ENCODE measurements at regions not wholly inside any gene's neighbourhood (a gene's known extent, or its start where the extent isn't known, plus 50 kb on each side); places are given as distances from the start of the nearest gene placed in this dataset.
A peak's percentile ranks its signal among the peaks of the same experiment; 100 is the strongest.

DNA sequence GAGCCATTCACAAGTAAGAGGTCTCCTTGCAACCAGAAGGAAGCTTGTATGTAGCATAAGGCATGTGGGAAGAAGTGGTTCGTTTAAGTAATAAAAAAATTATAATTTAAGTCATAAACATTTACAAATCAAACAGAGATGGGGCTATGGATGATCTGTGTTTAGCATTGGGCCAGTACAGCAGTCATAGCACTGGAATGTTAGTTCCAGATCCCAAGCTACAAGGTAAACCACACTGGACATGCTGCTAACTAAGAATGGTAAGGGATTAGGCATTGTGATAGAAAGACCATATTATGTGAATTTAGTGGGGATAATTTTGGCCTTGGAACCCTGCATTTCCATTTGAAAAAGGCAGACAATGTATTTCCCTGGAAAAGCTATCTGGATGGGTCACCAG is 170.4 kb upstream of the KCNN2 start:
- intact Hi-C loops (cut with micrococcal nuclease) = no loop called here
- no peaks in the 10 kb centered on the region for H3K9me3 Mint-ChIP-seq (ENCODE audit: unreplicated experiment)
- CTCF ChIA-PET = interaction anchor here (0.7 kb wide), 2 partner anchors 11 to 66 kb away, joined by 3 read pairs; no protein-coding TSS in a partner anchor
- TF ChIP-seq, protein P1, sequence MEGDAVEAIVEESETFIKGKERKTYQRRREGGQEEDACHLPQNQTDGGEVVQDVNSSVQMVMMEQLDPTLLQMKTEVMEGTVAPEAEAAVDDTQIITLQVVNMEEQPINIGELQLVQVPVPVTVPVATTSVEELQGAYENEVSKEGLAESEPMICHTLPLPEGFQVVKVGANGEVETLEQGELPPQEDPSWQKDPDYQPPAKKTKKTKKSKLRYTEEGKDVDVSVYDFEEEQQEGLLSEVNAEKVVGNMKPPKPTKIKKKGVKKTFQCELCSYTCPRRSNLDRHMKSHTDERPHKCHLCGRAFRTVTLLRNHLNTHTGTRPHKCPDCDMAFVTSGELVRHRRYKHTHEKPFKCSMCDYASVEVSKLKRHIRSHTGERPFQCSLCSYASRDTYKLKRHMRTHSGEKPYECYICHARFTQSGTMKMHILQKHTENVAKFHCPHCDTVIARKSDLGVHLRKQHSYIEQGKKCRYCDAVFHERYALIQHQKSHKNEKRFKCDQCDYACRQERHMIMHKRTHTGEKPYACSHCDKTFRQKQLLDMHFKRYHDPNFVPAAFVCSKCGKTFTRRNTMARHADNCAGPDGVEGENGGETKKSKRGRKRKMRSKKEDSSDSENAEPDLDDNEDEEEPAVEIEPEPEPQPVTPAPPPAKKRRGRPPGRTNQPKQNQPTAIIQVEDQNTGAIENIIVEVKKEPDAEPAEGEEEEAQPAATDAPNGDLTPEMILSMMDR (IDR thresholded peaks at IDR 0.05; ENCODE audit: unreplicated experiment) = no peak
- no peak overlapping the region for H3K27ac Mint-ChIP-seq (ENCODE audit: low read depth, unreplicated experiment)
- no peak for DNase-seq (ENCODE audit: unreplicated experiment)
- BruUV-seq (replicated peaks) = no TSS peak
- no peaks in the 10 kb centered on the region for H3K27me3 Mint-ChIP-seq (ENCODE audit: insufficient read depth, unreplicated experiment)
- no peaks in the 10 kb centered on the region for H3K36me3 Mint-ChIP-seq (ENCODE audit: insufficient read depth, unreplicated experiment)
- POLR2A ChIA-PET = no interaction called here
- peaks cover 6% of the 10 kb centered on the region for H3K4me1 Mint-ChIP-seq (ENCODE audit: insufficient read depth, unreplicated experiment)
- no peak overlapping the region for H3K4me3 Mint-ChIP-seq (ENCODE audit: unreplicated experiment)

DNA sequence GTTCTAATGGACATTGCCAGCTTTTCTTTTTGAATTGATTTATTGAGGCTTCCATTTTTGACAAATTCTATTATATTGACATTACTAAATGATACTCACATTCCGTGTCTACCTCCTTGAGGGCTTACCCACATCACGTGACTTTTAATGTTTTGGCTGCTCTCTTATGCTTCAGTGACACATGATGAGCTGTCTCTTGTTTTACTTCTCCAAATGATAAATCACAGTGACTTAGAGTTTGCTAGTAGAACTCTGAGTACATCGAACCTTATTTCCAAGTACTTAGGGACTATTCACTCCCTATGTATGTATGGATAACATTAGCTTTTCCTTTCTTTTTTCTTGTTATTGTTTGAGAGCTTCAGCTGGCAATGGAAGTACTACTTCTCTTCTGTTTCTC is 169.8 kb upstream of the KCNN2 start:
- TF ChIP-seq, protein P1 (IDR thresholded peaks at IDR 0.05; ENCODE audit: unreplicated experiment) = no peak
- intact Hi-C loops (cut with micrococcal nuclease) = no loop called here
- no TSS peak for BruUV-seq (replicated peaks)
- CTCF ChIA-PET = interaction anchor here (0.6 to 0.7 kb wide), 2 partner anchors 14 to 119 kb away, joined by 3 read pairs; no protein-coding TSS in a partner anchor
- Mint-ChIP-seq H3K4me3 (ENCODE audit: unreplicated experiment) (no peak overlapping the region), H3K36me3 (ENCODE audit: insufficient read depth, unreplicated experiment) (no peaks in the 10 kb centered on the region), H3K27ac (ENCODE audit: low read depth, unreplicated experiment) (no peak overlapping the region), H3K27me3 (ENCODE audit: insufficient read depth, unreplicated experiment) (no peaks in the 10 kb centered on the region), H3K9me3 (ENCODE audit: unreplicated experiment) (no peaks in the 10 kb centered on the region), H3K4me1 (ENCODE audit: insufficient read depth, unreplicated experiment) (peaks cover 6% of the 10 kb centered on the region)
- POLR2A ChIA-PET = no interaction called here
- DNase-seq (ENCODE audit: unreplicated experiment) = peak; percentile 47

DNA sequence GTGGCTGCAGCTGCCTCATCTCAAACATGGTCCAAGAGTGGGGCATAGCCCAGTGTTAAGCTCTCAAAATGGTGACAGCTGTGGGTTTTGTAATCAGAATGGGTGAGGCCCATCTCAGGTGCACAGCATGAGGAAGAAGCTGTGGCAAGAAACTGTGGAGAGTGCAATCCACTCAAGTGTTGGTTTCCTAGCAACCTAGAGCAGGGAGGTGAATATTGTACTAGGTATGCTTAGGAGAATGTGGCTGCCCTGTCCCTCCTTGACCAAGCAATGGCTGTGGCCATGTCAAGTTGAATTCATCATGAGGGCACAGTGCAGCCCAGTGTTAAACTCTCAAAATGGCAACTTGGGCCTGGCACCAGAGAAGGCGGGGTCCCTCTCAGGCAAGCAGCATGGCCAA is 160.5 kb upstream of the KCNN2 start:
- TF ChIP-seq, protein P1 (IDR thresholded peaks at IDR 0.05; ENCODE audit: unreplicated experiment) = no peak
- BruUV-seq (replicated peaks) = no TSS peak
- H3K4me1 Mint-ChIP-seq (ENCODE audit: insufficient read depth, unreplicated experiment) = no peaks in the 10 kb centered on the region
- ChIA-PET CTCF (no interaction called here), POLR2A (no interaction called here)
- no peak overlapping the region for H3K27ac Mint-ChIP-seq (ENCODE audit: low read depth, unreplicated experiment)
- intact Hi-C loops (cut with micrococcal nuclease) = no loop called here
- H3K4me3 Mint-ChIP-seq (ENCODE audit: unreplicated experiment) = no peak overlapping the region
- H3K9me3 Mint-ChIP-seq (ENCODE audit: unreplicated experiment) = no peaks in the 10 kb centered on the region
- no peaks in the 10 kb centered on the region for H3K36me3 Mint-ChIP-seq (ENCODE audit: insufficient read depth, unreplicated experiment)
- DNase-seq (ENCODE audit: unreplicated experiment) = no peak
- peaks cover 6% of the 10 kb centered on the region for H3K27me3 Mint-ChIP-seq (ENCODE audit: insufficient read depth, unreplicated experiment)

DNA sequence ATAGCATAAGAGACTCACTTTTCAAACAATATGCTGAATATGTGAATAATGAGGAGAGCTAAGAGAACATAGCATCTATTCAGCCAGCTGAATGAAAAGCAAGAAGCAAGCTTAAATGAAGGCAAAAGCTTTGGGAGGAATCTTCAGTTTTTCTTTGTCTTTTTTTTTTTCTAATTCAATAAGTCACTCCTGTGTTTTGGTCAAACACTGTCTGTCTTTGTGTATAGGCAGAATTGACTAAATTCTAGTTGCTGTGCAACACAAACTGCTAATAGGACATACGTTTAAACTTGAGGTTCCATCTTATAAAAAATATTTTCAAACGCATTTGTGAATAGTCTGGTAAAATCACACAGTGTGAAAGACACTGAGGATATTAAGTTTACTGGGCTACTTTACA is 156.9 kb upstream of the KCNN2 start:
- intact Hi-C loops (cut with micrococcal nuclease) = no loop called here
- no peaks in the 10 kb centered on the region for H3K4me1 Mint-ChIP-seq (ENCODE audit: insufficient read depth, unreplicated experiment)
- TF ChIP-seq, protein P1 (IDR thresholded peaks at IDR 0.05; ENCODE audit: unreplicated experiment) = no peak
- ChIA-PET CTCF (no interaction called here), POLR2A (interaction anchor here (0.7 kb wide), 1 partner anchor 877 kb away, joined by 3 read pairs; no protein-coding TSS in a partner anchor)
- no peak overlapping the region for H3K27ac Mint-ChIP-seq (ENCODE audit: low read depth, unreplicated experiment)
- DNase-seq (ENCODE audit: unreplicated experiment) = no peak
- no peaks in the 10 kb centered on the region for H3K9me3 Mint-ChIP-seq (ENCODE audit: unreplicated experiment)
- H3K27me3 Mint-ChIP-seq (ENCODE audit: insufficient read depth, unreplicated experiment) = peaks cover 33% of the 10 kb centered on the region
- no TSS peak for BruUV-seq (replicated peaks)
- no peak overlapping the region for H3K4me3 Mint-ChIP-seq (ENCODE audit: unreplicated experiment)
- H3K36me3 Mint-ChIP-seq (ENCODE audit: insufficient read depth, unreplicated experiment) = no peaks in the 10 kb centered on the region
